ENCODE measurements at regions not wholly inside any gene's neighbourhood (a gene's known extent, or its start where the extent isn't known, plus 50 kb on each side); places are given as distances from the start of the nearest gene placed in this dataset.

DNA sequence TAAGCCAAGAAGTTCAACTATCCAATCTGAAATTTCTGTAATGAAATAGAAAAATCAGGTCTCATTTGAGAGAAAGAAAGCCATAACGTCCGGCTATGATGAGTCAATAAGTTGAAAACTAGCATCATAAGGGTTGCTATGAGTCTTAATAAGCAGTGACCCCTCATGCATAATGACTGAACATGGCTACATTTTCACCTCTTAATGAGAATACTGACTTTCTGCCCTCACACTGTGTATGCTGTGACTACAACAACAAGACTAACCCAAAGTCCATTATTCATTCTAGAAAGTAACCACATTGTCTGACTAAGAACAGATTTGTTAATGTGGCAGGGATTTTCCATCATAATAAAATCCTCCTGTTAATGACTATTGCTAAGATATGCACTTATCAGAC is 884.0 kb upstream of the CADM2 start:
- DNase-seq (ENCODE audit: low spot score) = no peak

- DNase-seq (ENCODE audit: low spot score) = no peak
These were observed 881.3 kb upstream of the CADM2 start for GRCh38 chr3:84077479-84077878.

GRCh38 chr3:84082726-84083125 is 876.1 kb upstream of the CADM2 start:
- no peak for DNase-seq (ENCODE audit: low spot score)

DNA sequence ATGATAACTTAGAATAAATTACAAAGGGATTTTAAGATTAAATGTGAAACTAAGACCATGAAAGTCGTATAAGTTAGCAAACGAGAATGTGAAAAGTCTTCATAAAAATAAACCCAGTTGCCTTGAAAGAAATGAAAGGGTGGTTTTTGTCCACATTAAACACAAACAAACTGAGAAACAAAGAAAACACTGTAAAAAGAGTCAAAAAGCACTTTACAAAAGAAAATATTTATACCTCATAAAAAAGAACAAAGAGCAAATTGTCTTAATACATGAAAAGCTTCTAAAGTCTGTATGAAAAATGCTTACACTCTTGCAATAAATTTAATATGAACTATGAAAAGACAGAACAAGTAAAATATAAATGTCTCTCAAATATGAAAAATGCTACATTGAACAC is 865.9 kb upstream of the CADM2 start:
- DNase-seq (ENCODE audit: low spot score) = no peak

DNA sequence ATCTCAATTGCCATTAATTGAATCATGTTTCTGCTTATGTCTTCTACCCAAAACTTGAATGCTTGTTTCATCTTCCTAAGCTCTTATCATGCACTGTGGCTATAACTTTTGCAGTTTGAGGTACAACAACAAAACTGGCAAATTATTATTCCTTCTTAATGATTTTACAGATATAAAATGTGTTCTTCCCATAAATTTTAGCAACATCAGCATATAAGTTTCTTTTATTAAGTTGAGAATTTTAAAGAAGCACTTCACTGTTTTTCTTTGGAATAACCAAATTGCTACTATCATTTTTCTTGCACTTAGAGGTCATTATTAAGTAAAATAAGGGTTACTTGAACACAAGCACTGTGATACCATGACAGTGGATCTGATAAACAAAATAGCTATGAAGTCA is 862.6 kb upstream of the CADM2 start:
- DNase-seq (ENCODE audit: low spot score) = no peak

GRCh38 chr3:84100861-84101260 is 857.9 kb upstream of the CADM2 start:
- no peak for DNase-seq (ENCODE audit: low spot score)

GRCh38 chr3:84108442-84108971 is 850.3 kb upstream of the CADM2 start:
- DNase-seq (ENCODE audit: low spot score) = peak; percentile 23

GRCh38 chr3:84109911-84110310 is 848.9 kb upstream of the CADM2 start:
- no peak for DNase-seq (ENCODE audit: low spot score)

DNA sequence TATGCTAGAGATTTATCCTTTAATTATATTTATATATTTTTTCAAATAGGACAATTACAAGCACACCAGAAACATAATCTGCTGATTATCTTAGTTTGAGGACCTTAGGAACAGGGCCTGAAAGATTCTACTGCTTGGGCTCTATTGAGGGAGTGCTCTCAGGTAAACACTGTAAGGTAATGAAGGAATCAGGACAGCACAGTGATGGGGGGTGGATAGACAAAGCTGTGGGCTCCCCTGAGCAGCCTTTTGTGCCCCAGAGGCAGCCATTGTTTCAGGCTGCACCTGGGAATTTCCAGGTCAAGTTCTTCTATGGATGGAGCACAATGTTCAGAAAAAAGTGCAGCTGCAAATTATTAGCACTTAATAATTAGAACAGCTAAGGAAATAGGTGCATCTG is 848.0 kb upstream of the CADM2 start:
- no peak for DNase-seq (ENCODE audit: low spot score)

- no peak for DNase-seq (ENCODE audit: low spot score)
These were observed 833.5 kb upstream of the CADM2 start for GRCh38 chr3:84125201-84125721.

- DNase-seq (ENCODE audit: low spot score) = no peak
These were observed 833.0 kb upstream of the CADM2 start for GRCh38 chr3:84125760-84126159.

GRCh38 chr3:84126160-84126559 is 832.6 kb upstream of the CADM2 start:
- no peak for DNase-seq (ENCODE audit: low spot score)

DNA sequence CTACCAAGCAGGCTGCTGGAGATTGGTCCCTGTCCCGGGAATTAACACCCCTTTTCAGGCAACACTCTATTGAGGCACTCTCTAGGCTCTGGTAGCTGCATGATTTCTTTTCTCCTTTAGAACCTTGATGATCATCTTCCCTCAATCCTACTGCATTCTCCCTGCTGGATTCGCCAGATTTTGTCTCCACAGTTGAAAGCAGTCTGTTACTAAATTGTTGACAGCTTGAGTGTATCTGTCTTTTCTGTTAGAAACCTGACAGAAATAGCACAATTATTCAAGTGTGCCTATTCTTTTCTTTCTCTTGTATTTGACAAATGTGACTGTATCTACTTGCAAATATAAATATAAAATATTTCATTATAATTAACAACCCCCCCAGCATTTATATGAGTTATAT is 830.8 kb upstream of the CADM2 start:
- peak; percentile 8 for DNase-seq (ENCODE audit: low spot score)

DNA sequence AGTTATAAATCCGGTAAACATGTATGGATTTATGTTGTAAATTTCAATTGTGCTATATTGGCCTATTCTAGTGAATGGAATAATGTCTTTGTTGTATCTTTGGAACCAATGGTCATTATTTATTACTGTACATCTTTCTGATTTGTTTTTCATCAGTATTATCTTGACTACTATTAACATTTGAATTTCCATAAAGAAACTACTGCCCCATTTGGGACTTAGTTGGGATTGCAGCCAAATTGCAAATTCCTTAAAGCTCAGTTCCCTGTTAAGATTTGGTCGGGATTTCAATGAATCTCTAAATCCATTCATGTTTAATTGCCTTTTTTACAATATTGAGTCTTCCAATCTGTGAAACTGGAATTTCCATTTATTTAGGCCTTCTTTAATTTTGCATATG is 822.4 kb upstream of the CADM2 start:
- DNase-seq (ENCODE audit: low spot score) = no peak

DNA sequence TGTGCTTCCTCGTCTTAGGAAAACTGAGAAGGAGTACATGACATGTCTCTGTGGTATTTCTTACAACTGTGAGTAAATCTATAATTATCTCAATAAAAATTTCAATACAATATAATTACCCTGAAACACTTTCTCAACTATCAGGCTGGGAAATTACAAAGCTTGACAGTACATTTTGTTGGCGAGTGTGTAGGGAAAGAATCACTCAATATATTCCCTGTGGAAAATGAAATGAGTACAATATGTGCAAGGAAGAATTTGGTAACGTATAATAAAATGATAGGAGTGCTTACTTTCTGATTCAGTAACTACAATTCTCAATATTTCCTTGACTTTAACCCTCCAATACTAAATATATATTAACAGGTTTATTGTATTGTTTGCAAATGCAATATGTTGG is 818.2 kb upstream of the CADM2 start:
- no peak for DNase-seq (ENCODE audit: low spot score)

DNA sequence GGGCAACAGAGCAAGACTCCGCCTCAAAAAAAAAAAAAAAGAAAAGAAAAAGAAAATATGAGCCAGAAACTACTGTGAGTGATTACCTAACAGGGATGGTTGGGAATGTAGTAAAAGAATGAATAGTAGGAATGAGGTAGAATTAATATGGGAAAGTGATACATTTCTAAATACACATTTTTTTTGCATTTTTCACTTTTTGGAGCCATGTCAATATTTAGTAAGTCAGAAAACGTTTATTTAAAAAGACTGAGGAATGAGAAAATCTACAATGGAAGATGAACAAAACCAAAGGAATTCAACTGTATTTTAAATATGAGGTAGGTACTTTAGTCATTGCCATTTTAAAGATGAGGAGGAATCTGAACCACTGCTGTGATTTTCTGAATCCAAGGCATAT is 817.2 kb upstream of the CADM2 start:
- no peak for DNase-seq (ENCODE audit: low spot score)

GRCh38 chr3:84165328-84165727 is 793.5 kb upstream of the CADM2 start:
- no peak for DNase-seq (ENCODE audit: low spot score)

GRCh38 chr3:84175449-84175848 is 783.3 kb upstream of the CADM2 start:
- no peak for DNase-seq (ENCODE audit: low spot score)

GRCh38 chr3:84184937-84185336 is 773.9 kb upstream of the CADM2 start:
- DNase-seq (ENCODE audit: low spot score) = no peak

DNA sequence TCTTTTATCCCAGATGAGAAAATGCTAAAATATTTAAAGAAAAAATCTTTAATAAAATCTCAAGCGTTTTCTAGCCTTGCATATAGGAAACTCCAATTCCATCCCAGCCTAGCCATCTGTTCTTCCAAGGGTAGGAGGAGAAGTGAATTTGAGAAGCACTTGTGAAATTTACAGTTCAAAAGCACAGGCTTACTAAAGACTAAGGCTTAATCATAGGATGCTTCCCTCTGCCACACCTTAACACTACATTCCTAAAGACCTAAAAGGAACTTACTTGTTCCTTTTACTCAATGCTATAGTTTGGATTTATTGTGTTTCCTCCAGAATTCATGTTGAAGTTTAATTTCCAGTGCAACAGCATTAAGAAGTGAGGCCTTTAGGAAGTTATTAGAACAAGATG is 764.8 kb upstream of the CADM2 start:
- DNase-seq (ENCODE audit: low spot score) = no peak

- DNase-seq (ENCODE audit: low spot score) = no peak
These were observed 749.3 kb upstream of the CADM2 start for GRCh38 chr3:84209474-84209873.

DNA sequence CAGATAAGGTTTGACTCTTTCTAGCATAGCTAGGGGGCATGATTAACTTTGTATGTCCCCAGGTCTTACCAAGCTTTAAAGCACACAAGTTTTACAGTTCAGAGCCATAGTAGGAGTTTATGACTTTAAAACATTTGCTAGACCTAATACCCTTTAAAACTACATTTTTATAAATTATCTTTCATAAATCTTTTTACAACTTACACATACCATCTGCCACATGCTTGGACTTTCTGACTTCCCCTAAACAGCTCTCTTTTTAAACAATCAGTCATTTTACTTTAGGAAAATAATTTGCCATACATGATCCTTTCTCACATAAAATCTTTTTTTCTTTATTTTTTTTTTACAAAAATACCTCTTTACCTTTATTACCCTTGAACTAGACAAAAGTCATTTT is 735.3 kb upstream of the CADM2 start:
- DNase-seq (ENCODE audit: low spot score) = no peak

GRCh38 chr3:84224262-84224661 is 734.5 kb upstream of the CADM2 start:
- no peak for DNase-seq (ENCODE audit: low spot score)

DNA sequence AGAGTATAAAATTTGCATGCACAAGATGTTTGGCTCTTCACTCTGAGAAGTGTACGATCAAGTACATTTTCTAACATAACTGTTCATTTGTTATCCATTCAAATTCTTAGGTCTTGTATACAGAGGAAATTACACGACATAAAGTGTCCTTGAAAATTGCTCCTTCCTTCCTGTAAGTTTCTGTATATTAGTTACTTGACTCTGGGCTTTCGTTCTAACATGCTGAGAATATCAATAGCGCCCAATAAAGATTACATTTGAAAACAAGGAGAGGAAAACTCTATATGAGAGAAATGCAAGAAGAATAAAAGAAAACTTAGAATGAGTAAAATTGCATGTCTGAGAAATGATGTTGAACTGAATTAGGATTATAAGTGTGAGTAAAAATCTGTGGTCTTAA is 722.5 kb upstream of the CADM2 start:
- no peak for DNase-seq (ENCODE audit: low spot score)

GRCh38 chr3:84245789-84246188 is 713.0 kb upstream of the CADM2 start:
- no peak for DNase-seq (ENCODE audit: low spot score)

All from Ammon's horn (tissue), 1 donor.